ENCODE measurements at regions not wholly inside any gene's neighbourhood (a gene's known extent, or its start where the extent isn't known, plus 50 kb on each side); places are given as distances from the start of the nearest gene placed in this dataset.

DNA sequence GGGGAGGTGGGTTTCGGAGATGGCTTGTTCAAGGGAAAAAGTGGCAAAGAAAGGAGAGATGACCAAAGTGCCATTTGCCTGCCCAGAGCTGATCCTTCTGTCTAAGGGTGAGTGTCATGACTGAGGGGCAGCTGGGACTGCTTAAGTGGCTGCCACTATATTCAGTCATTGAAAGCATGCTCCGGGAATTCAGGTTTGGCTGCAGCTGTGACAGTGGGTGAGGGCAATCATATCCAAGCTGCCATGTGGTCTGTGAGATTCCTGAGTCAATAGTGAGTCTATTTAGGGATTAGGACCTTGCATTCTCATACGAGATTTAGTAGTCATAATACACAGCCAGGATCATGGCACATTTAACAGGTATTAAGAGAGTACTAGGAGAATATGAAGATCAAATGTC, 138.8 kb upstream of the BANK1 start:
- Histone ChIP-seq H4K20me1 (replicated peaks; ENCODE audit: insufficient read depth) (no peaks in the 10 kb centered on the region), H3K4me2 (no peak overlapping the region), H3K36me3 (ENCODE audit: insufficient read depth) (no peaks in the 10 kb centered on the region), H3K27me3 (ENCODE audit: insufficient read depth) (no peaks in the 10 kb centered on the region), H3K4me3 (no peak overlapping the region), H3F3A (replicated peaks; ENCODE audit: low read depth) (no peaks in the 10 kb centered on the region), H3K79me2 (replicated peaks; ENCODE audit: insufficient read depth) (no peaks in the 10 kb centered on the region), H3K9me2 (ENCODE audit: insufficient read depth) (no peaks in the 10 kb centered on the region), H2AFZ (no peak overlapping the region), H3K4me1 (ENCODE audit: insufficient read depth) (no peaks in the 10 kb centered on the region), H3K27ac (ENCODE audit: low read depth) (no peak overlapping the region)
- H3K4me1 Mint-ChIP-seq, result peaks cover 17% of the 10 kb centered on the region
- no peak overlapping the region for H3K27ac Mint-ChIP-seq
- peaks cover under 1% of the 10 kb centered on the region for H3K27me3 Mint-ChIP-seq (ENCODE audit: insufficient read depth, low read depth, poor library complexity)
- H3K4me3 Mint-ChIP-seq, result no peak overlapping the region
- no peaks in the 10 kb centered on the region for H3K36me3 Mint-ChIP-seq (ENCODE audit: low read depth)
- ATAC-seq, result no peak
- no peak for DNase-seq (ENCODE audit: low spot score)
- no peak for TF ChIP-seq ZNF462 (CRISPR knock-in tag; IDR thresholded peaks at IDR 0.05)
- TF ChIP-seq ZNF331 (CRISPR knock-in tag; IDR thresholded peaks at IDR 0.05; ENCODE audit: low read depth), result no peak
- no peak for TF ChIP-seq JUNB (IDR thresholded peaks at IDR 0.05; ENCODE audit: unreplicated experiment)
- TF ChIP-seq EZH2 (IDR thresholded peaks at IDR 0.05; ENCODE audit: low read depth, unreplicated experiment), result no peak
- TF ChIP-seq, protein P1, sequence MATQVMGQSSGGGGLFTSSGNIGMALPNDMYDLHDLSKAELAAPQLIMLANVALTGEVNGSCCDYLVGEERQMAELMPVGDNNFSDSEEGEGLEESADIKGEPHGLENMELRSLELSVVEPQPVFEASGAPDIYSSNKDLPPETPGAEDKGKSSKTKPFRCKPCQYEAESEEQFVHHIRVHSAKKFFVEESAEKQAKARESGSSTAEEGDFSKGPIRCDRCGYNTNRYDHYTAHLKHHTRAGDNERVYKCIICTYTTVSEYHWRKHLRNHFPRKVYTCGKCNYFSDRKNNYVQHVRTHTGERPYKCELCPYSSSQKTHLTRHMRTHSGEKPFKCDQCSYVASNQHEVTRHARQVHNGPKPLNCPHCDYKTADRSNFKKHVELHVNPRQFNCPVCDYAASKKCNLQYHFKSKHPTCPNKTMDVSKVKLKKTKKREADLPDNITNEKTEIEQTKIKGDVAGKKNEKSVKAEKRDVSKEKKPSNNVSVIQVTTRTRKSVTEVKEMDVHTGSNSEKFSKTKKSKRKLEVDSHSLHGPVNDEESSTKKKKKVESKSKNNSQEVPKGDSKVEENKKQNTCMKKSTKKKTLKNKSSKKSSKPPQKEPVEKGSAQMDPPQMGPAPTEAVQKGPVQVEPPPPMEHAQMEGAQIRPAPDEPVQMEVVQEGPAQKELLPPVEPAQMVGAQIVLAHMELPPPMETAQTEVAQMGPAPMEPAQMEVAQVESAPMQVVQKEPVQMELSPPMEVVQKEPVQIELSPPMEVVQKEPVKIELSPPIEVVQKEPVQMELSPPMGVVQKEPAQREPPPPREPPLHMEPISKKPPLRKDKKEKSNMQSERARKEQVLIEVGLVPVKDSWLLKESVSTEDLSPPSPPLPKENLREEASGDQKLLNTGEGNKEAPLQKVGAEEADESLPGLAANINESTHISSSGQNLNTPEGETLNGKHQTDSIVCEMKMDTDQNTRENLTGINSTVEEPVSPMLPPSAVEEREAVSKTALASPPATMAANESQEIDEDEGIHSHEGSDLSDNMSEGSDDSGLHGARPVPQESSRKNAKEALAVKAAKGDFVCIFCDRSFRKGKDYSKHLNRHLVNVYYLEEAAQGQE (IDR thresholded peaks at IDR 0.05; ENCODE audit: unreplicated experiment), result no peak
- H3K9me3 Mint-ChIP-seq, result no peaks in the 10 kb centered on the region

Data from GM23338 (cell line).